PC-3 (cell line): ENCODE measurements at regions not wholly inside any gene's neighbourhood (a gene's known extent, or its start where the extent isn't known, plus 50 kb on each side); places are given as distances from the start of the nearest gene placed in this dataset.

Experiments used
- CTCF ChIP-seq: fragments of 300-600 bp; sonication (generic); conservative IDR thresholded peaks from 2 replicates; pipeline ENCODE4 v1.5.1; 2017; ENCODE audit warnings: antibody characterized with exemption, low read depth, mild to moderate bottlenecking, low read length
- EZH2 ChIP-seq: fragments of 300-600 bp; sonication (generic); IDR thresholded peaks from one replicate; pipeline ENCODE4 v1.6.1; 2017; ENCODE audit warnings: antibody characterized with exemption, mild to moderate bottlenecking, low read length; ENCODE audit not compliant: unreplicated experiment

DNA sequence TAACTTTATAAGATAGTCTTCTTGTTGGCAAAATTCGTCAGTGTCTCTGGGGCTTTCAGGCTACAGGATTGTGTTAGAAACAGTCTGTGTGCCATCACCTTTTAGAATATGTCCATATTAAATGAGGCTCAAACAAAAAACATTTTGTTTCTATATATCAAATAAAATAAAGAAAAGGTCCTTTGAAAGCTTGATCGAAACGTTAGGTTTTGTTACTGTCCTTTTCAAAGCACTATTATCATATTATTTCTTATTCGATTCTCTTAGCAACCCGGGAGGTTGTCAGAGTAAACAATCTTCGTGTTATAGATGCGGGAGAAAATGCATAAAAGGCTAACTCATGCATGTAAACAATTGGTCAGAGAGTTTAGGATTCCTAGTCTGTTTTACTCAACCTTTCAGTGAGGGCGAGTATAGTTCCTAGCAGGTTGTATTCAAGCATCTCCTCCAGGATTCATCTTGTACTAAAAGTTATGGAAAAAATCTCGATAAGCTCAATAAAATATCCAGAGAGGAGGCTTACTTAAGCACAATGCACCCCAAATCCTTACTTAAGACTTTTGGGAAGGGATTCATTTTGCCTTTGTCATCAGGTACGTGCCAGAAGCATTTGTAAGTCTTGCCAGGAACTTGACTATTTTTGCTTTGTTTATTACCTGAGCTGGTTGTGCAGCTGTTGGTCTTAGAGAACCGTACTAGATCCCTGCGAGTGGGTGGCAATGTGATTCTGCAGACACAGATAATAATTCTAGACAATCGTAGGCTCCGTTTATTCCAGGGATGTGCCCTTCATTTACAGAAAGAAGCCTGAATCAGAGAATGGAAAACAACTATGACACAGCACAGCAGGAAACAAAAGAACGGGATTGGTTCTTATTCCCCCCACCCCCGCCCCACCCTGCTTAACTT lies 159.6 kb upstream of the ZNF217 start:
- no peak for TF ChIP-seq CTCF
- TF ChIP-seq EZH2: no peak
